ENCODE measurements at regions not wholly inside any gene's neighbourhood (a gene's known extent, or its start where the extent isn't known, plus 50 kb on each side); places are given as distances from the start of the nearest gene placed in this dataset.

DNA sequence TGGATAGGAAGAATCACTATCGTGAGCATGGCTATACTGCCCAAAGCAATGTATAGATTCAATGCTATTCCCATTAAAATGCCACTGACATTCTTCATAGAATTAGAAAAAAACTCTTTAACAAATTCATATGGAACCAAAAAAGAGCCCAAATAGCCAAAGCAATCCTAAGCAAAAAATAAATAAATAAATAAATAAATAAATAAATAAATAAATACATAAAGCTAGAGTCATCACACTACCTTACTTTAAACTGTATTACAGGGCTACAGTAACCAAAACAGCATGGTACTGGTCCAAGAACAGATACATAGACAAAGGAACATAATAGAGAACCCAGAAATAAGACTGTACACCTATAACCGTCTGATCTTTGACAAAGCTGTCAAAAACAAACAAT, 180.4 kb upstream of the CDKN2B start:
- TF ChIP-seq, protein P1, sequence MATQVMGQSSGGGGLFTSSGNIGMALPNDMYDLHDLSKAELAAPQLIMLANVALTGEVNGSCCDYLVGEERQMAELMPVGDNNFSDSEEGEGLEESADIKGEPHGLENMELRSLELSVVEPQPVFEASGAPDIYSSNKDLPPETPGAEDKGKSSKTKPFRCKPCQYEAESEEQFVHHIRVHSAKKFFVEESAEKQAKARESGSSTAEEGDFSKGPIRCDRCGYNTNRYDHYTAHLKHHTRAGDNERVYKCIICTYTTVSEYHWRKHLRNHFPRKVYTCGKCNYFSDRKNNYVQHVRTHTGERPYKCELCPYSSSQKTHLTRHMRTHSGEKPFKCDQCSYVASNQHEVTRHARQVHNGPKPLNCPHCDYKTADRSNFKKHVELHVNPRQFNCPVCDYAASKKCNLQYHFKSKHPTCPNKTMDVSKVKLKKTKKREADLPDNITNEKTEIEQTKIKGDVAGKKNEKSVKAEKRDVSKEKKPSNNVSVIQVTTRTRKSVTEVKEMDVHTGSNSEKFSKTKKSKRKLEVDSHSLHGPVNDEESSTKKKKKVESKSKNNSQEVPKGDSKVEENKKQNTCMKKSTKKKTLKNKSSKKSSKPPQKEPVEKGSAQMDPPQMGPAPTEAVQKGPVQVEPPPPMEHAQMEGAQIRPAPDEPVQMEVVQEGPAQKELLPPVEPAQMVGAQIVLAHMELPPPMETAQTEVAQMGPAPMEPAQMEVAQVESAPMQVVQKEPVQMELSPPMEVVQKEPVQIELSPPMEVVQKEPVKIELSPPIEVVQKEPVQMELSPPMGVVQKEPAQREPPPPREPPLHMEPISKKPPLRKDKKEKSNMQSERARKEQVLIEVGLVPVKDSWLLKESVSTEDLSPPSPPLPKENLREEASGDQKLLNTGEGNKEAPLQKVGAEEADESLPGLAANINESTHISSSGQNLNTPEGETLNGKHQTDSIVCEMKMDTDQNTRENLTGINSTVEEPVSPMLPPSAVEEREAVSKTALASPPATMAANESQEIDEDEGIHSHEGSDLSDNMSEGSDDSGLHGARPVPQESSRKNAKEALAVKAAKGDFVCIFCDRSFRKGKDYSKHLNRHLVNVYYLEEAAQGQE (IDR thresholded peaks at IDR 0.05; ENCODE audit: insufficient read depth in 1 of 2, low read depth in 2 of 2, low read length in 2 of 2), result no peak
- TF ChIP-seq TAF1 (IDR thresholded peaks at IDR 0.05; ENCODE audit: borderline replicate concordance, insufficient read depth, low read length), result no peak
- TF ChIP-seq SIN3A (IDR thresholded peaks at IDR 0.05; ENCODE audit: borderline replicate concordance, insufficient read depth, low read length), result no peak
- no peak for TF ChIP-seq FOXP2 (optimal IDR thresholded peaks at IDR 0.05; ENCODE audit: borderline replicate concordance, extremely low read depth, extremely low read length, insufficient read depth)
- no peak for TF ChIP-seq POLR2AphosphoS5 (IDR thresholded peaks at IDR 0.05; ENCODE audit: low read depth, low read length)

DNA sequence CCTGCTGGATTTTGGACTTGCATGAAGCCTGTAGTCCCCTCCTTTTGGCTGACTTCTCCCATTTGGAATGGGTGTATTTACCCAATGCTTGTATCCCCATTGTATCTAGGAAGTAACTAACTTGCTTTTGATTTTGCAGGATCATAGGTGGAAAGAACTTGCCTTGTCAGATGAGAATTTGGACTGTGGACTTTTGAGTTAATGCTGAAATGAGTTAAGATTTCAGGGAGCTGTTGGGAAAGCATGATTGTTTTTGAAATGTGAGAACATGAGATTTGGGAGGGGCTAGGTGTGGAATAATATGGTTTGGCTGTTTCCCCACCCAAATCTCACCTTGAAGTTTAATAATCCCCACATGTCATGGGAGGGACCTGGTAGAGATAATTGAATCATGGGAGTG, 189.6 kb upstream of the CDKN2B start:
- TF ChIP-seq POLR2AphosphoS5 (IDR thresholded peaks at IDR 0.05; ENCODE audit: low read depth, low read length) (no peak), TAF1 (IDR thresholded peaks at IDR 0.05; ENCODE audit: borderline replicate concordance, insufficient read depth, low read length) (no peak), FOXP2 (optimal IDR thresholded peaks at IDR 0.05; ENCODE audit: borderline replicate concordance, extremely low read depth, extremely low read length, insufficient read depth) (no peak), SIN3A (IDR thresholded peaks at IDR 0.05; ENCODE audit: borderline replicate concordance, insufficient read depth, low read length) (no peak)
- TF ChIP-seq, protein P1 (IDR thresholded peaks at IDR 0.05; ENCODE audit: insufficient read depth in 1 of 2, low read depth in 2 of 2, low read length in 2 of 2), result no peak

DNA sequence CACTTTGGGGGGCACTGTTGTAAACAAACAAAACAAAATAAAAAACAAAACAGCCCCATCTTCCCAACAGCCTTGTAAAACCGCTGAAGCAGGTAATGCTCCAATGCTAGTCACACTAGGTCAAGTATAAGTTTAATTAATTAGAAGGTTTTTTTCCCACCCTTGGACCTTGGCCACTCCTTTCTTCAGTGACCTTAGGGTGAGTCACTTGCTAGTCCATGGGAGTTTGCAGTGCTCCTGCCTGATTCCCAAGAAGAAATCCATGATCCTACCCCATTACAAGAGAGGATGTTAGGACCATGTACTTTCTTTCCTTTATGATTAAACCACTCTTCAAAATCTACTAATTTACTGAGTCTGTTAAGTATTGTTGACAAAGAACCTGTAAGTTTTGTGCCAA, 192.2 kb upstream of the CDKN2B start:
- TF ChIP-seq, protein P1 (IDR thresholded peaks at IDR 0.05; ENCODE audit: insufficient read depth in 1 of 2, low read depth in 2 of 2, low read length in 2 of 2), result no peak

DNA sequence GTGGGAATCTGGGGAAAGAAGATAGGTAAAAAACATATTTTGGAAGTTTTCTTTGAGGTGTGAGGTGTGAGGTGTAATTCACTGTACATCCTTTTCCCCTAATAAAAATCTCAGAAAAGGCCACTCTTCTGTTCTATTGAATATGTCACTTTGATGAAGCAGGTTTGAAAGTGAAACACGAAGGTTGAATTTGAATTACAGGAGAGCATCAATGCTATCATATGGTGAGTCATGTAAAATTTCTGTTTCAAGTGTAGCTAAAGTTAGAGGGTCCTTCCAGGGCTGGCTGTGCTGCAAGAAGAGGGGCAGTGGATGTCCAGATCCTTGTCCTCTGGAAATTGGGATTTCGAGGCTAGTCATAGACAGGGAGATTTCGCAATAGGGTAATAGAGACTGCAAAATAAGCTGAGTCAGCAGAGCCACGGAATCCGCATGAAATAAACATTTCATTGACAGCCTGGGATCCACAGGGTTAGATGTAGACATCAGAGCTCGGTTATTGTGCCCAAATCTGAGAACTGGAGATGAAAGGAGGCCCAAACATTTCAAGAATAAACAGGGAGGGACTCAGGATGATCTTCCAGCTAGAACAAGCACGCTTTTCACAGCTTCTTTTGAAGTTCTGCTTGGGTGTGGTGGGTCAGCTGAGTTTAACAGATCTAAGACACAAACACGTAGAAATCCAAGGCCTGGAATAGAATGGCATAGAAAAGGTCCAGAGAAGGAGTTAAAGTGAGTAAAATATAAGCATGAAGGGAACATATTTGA, 194.4 kb upstream of the CDKN2B start:
- TF ChIP-seq SIN3A (IDR thresholded peaks at IDR 0.05; ENCODE audit: borderline replicate concordance, insufficient read depth, low read length) (no peak), TAF1 (IDR thresholded peaks at IDR 0.05; ENCODE audit: borderline replicate concordance, insufficient read depth, low read length) (no peak), FOXP2 (optimal IDR thresholded peaks at IDR 0.05; ENCODE audit: borderline replicate concordance, extremely low read depth, extremely low read length, insufficient read depth) (no peak), POLR2AphosphoS5 (IDR thresholded peaks at IDR 0.05; ENCODE audit: low read depth, low read length) (no peak)
- TF ChIP-seq, protein P1 (IDR thresholded peaks at IDR 0.05; ENCODE audit: insufficient read depth in 1 of 2, low read depth in 2 of 2, low read length in 2 of 2), result no peak

DNA sequence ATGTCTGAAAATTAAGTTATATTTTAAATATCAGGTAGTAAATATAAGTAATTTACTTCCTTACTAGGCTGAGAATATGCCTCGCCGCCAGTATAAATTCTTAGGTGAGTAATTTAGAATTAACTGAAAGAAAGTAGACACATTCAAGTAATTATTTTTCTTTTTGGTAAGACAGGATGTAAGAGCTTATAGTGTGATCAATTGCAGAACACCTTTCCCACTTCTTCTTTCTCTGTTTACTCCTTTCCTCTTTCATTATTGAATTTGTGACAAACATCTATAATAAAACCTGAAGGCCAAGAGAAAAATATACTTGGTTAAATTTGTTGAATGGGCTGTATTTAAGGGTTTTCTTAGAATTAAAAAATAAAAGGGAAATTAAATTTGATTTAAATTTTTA, 195.1 kb upstream of the CDKN2B start:
- TF ChIP-seq FOXP2 (optimal IDR thresholded peaks at IDR 0.05; ENCODE audit: borderline replicate concordance, extremely low read depth, extremely low read length, insufficient read depth) (no peak), TAF1 (IDR thresholded peaks at IDR 0.05; ENCODE audit: borderline replicate concordance, insufficient read depth, low read length) (no peak), SIN3A (IDR thresholded peaks at IDR 0.05; ENCODE audit: borderline replicate concordance, insufficient read depth, low read length) (no peak), POLR2AphosphoS5 (IDR thresholded peaks at IDR 0.05; ENCODE audit: low read depth, low read length) (no peak)
- TF ChIP-seq, protein P1 (IDR thresholded peaks at IDR 0.05; ENCODE audit: insufficient read depth in 1 of 2, low read depth in 2 of 2, low read length in 2 of 2), result no peak

All from PFSK-1 (cell line).